Stimulated activated CD4-positive, alpha-beta T cell treated with anti-CD3 and anti-CD28 coated beads, Interleukin-1b, Interleukin-23, amount 100 ng/mL, for 24 hours (primary cell): ENCODE measurements at regions not wholly inside any gene's neighbourhood (a gene's known extent, or its start where the extent isn't known, plus 50 kb on each side); places are given as distances from the start of the nearest gene placed in this dataset.

Experiments used
- DNase-seq, 4 experiments: peaks; one replicate each; pipeline ENCODE4 v3.0.0-alpha.2; 2020; ENCODE audit warnings: low read depth in 4 of 4, low spot score in 1 of 4

- no peak for DNase-seq
Measured at GRCh38 chr9:107064378-107064777, 201.4 kb downstream of the ZNF462 start.

DNA sequence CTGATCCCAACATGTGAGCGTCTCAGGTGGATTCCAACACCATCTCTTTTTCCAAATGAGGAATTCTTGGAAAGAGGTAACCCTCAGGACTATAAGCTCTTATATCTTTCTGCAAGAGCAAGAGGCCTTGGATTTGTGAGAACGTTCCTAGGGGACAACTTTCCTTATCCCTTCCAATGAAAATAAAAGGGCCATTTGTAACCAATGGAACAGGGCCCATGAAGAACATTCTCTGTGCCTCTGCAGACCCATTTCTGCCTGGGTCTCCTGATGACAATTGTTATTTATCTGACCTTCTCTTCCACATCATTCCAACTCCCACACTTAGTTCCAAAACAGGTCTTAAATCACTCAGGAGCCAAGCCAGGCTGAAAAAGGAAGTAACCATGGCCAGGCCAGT is 202.6 kb downstream of the ZNF462 start:
- no peak for DNase-seq

DNA sequence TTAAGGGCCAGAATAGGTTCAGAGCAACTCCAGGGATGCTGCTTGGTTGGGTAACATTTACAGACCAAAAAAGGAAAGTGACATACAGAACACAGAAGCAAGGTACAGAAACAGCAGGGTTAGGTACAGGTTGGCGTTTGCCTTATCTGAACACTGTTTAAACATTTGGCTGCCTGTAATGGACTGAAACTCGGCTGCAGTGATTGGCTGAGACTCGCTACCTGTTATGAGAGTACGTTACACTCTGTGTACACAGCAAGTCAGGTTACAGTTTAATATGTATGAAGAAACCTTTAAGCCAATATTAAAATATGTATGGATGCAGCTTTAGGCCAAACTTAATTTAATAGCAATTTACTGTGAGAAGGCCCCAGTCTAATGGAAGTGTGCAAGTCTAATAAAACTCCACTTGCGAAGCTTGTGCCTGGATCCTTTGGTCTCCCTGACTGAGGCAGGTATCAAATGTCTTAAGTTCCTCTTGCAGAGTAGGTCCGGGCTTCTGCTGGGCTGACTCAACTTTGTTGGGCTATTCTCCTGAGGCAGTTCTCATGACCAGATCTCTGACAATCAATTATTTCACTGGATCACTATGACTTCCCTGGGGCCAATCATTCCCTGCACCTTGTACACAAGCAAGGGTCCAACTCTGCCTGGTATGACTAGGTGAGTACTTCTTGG is 204.9 kb downstream of the ZNF462 start:
- DNase-seq, result no peak

DNA sequence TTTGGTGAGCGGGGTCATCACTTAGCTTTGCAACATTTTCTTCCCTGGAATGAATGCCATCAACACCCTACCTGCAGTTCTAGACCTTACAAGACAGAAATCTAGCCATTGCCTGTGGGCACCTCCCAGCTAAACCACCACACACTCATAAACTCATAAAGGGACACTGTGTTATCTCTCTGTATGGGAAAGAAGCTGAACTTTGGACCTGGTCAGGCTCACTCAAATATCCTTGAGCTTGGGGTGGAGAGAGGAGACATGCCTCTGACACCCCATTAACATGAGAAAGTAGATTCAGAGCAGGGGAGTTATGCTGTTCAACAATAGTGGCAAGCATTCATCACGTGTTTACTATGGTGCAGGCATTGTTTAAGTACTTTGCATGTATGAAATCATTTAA is 205.6 kb downstream of the ZNF462 start:
- no peak for DNase-seq

GRCh38 chr9:107070586-107070985 is 207.6 kb downstream of the ZNF462 start:
- DNase-seq, result no peak

DNA sequence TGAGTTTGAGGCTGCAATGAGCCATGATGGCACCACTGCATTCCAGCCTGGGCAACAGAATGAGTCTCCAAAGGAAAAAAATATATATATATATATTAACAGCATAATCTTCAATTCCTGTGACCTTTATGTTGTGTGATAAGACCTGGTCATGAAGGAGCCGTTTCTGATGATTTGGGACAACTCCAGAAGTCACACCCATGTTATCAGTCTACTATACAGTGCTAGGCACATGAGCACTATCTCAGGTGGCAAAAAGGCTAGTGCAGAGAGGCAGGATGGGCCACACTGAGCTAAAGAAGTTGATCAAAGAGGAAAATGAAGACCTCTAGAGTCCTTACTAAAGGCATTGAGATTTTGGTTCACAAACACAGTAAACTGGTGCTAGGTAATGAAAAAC is 205.0 kb upstream of the RAD23B start:
- DNase-seq, result no peak

DNA sequence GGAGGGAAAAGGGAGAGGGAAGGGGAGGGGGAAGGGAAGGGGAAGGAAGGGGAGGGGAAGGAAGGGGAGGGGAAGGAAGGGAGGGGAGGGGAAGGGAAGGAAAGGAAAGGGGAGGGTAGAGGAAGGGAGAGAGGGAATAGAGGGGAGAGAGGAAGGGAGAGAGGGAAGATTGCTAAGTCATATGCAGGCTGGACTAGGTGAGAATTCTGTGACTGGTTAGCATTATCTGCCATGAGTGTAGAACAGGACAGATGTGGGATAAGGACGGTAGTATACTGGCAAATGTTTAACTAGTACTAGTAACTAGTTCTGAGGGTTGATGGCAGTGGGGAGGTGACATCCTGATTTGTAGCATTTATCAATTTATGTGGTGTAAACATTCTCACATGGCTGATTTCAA is 203.5 kb upstream of the RAD23B start:
- DNase-seq, result no peak

DNA sequence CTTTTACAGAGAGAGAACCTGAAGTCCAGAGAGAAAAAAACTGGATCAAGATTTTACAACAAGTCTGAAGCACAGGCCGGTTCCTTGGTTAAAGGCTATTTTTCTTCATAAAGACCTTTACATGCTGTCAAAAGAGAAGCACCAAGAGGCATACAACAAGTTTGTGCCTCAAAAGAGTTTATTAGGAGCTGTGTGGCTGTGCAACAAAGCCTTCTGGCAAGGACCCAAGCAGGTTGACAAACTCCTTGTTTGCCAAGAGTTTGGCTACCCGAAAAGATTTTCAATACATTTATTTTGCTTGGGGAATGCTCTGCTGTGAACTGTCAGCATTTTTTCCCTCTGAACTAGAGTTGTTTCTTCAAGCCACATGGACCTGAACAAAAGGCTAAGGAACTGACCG is 202.9 kb upstream of the RAD23B start:
- DNase-seq, result no peak

DNA sequence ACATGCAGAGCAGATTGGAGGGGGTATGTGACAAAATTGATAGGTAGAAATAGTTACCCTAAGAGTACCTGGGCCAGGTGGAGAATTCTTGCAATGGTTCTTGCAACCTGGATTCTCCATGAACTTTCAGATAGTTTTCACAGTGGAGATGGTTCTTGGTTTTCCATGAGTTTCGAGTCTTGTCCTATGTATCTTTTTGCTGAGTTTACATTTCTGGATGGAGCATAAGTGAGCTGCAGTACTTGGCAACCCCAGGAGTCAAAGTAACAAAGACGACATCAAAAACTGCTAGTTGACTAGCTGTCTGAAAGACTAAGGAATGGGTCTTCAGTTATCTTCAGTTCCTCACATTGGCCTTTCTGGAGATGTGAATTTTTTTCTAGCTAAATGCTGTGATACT is 196.6 kb upstream of the RAD23B start:
- no peak for DNase-seq

- DNase-seq, result no peak
Measured at GRCh38 chr9:107087222-107087621, 195.9 kb upstream of the RAD23B start.

- DNase-seq, result no peak
Measured at GRCh38 chr9:107090218-107090617, 192.9 kb upstream of the RAD23B start.

DNA sequence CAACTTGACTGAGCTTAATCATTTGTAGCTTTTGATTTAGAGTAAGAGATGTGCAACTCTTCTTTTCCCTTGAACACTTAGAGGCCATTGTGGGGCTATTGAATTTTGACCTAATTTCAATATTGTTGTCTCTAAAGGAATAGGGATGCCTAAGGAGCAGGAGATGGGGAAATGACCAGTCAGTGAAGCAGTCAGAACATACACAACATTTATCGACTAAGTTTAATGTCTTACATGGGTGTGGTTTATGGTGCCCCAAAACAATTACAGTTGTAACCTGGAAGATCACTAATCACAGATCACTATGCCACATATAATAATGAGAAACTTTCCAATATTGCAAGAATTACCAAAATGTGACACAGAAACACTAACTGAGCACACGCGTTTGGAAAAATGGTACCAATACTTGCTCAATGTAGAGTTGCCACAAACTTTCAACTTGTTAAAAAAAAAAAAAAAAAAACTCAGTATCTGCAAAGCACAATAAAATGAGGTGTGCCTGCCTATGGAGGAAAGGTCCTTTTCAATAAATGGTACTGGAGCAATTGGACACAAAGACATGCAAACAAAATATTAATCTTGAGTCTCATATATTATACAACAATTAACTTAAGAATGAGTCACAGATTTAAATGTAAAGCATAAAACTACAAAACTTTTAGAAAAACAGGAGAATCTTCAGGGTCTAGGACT is 189.6 kb upstream of the RAD23B start:
- no peak for DNase-seq

DNA sequence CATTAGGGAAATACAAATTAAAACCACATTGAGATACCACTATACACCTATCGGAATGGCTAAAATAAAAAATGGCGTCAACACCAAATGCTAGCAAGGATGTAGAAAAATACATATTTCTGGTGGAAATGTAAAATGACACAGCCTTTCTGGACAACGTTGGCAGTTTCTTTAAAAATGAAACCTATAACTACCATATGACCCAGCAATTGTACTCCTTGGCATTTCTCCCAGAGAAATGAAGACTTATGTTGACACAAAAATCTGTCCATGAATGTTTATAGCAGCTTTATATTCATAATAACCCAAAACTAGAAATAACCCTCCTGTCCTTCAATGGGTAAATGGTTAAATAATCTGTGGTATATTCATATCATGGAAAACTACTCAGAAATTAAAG is 188.7 kb upstream of the RAD23B start:
- no peak for DNase-seq

DNA sequence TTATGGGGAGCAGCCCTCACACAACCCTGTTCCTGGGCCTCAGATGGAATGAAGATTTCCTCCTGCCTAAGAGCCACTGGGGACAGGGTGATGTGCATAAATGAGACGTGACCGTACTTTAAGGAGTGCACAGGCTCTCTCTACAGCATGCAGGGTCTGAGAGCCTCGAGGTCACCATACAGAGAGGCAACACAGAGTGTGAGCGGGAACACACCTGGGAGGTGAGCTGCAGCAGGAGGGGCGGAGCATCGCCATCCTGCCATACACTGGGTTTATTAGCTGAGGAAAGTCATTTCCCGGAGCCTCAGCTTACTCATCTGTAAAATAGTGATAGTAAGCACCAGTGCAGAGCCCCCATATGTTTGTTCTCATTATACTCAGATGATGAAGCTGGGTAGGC is 182.5 kb upstream of the RAD23B start:
- no peak for DNase-seq

GRCh38 chr9:107102011-107102410 is 181.1 kb upstream of the RAD23B start:
- DNase-seq, result no peak

GRCh38 chr9:107103621-107104020 is 179.5 kb upstream of the RAD23B start:
- no peak for DNase-seq

- no peak for DNase-seq
Measured at GRCh38 chr9:107105784-107106183, 177.3 kb upstream of the RAD23B start.

- no peak for DNase-seq
Measured at GRCh38 chr9:107106416-107106815, 176.7 kb upstream of the RAD23B start.

DNA sequence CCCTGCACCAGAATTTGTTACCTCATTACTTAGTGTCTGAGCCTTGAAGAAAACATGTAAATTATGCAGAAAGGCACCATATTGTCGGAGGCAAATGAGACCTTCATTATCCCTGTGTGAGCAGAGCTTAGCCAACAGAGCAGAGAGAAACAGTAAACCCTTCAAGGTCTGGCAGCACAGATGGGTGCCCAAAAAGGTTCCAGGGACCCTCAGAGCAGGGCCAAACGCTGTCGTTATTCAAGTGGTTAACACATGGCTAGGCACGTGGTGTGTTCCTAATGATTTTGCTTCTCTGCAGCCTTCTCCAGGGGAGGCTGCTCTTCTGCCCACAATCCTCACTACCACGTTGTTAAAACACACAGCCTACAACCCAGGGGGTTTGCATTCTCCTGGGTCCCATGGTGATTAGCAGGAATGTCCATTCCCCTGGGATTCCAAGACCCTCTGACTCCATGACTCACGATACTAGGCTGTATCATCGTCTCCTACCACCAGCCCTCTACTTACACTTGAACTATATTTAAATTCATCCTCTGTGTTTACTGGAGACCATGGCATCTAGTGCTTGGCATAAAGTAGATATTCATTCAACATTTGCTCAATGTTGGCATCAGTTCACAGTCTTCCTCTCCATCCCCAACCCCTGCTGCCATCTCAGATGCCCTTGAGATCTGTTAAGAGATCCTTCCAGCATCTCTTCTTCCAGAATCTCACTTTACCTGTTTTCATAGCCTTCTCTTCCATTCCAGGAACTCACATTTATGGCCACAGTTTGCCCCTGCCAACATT is 174.5 kb upstream of the RAD23B start:
- DNase-seq, result no peak

GRCh38 chr9:107109324-107109723 is 173.8 kb upstream of the RAD23B start:
- no peak for DNase-seq

DNA sequence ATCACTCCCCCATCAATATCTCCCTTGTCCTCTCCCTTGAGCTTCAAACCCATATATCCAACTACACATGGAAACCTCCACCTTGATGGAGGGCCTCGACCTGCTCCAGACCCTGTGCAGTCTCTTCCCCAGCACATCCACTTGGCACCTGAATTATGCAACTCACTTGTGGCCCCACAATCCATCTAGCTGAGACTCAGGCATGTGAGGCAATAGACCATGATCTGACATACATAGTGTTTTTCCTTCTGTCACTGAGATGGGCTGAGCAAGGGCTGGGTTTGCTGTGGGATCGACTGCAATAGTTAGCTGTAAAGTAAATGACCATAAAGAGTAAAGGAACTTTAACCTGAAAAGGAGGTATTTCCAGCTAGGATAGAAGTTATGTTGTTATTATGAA is 172.9 kb upstream of the RAD23B start:
- DNase-seq, result no peak

- no peak for DNase-seq
Measured at GRCh38 chr9:107112707-107113243, 170.3 kb upstream of the RAD23B start.
